Duodenal mucosa (tissue), 2 donors: ENCODE measurements at regions not wholly inside any gene's neighbourhood (a gene's known extent, or its start where the extent isn't known, plus 50 kb on each side); places are given as distances from the start of the nearest gene placed in this dataset.

Experiments used
- H3K27ac ChIP-seq: one replicate; pipeline ENCODE4 v1.7.0; 2013; ENCODE audit warnings: low read depth, low read length
- H3K27me3 ChIP-seq, 2 donors: one replicate each; pipeline ENCODE4 v1.7.0; 2013; ENCODE audit warnings: low read length in 2 of 2, control low read depth in 1 of 2; ENCODE audit not compliant: insufficient read depth in 2 of 2, control insufficient read depth in 1 of 2
- H3K36me3 ChIP-seq, 2 donors: one replicate each; pipeline ENCODE4 v1.7.0; 2013; ENCODE audit warnings: low read length in 2 of 2, control low read depth in 1 of 2; ENCODE audit not compliant: insufficient read depth in 2 of 2, control insufficient read depth in 1 of 2
- H3K4me1 ChIP-seq, 2 donors: one replicate each; pipeline ENCODE4 v1.7.0; 2013; ENCODE audit warnings: low read length in 2 of 2, control low read depth in 1 of 2; ENCODE audit not compliant: insufficient read depth in 2 of 2, control insufficient read depth in 1 of 2
- H3K4me3 ChIP-seq, 2 donors: one replicate each; pipeline ENCODE4 v1.7.0; 2013; ENCODE audit warnings: low read length in 2 of 2, low read depth in 1 of 2
- H3K9ac ChIP-seq, 2 donors: one replicate each; pipeline ENCODE4 v1.7.0; 2013; ENCODE audit warnings: low read length in 2 of 2, low read depth in 1 of 2
- H3K9me3 ChIP-seq, 2 donors: one replicate each; pipeline ENCODE4 v1.7.0; 2013; ENCODE audit warnings: low read length in 2 of 2, control low read depth in 1 of 2; ENCODE audit not compliant: control insufficient read depth in 1 of 2

DNA sequence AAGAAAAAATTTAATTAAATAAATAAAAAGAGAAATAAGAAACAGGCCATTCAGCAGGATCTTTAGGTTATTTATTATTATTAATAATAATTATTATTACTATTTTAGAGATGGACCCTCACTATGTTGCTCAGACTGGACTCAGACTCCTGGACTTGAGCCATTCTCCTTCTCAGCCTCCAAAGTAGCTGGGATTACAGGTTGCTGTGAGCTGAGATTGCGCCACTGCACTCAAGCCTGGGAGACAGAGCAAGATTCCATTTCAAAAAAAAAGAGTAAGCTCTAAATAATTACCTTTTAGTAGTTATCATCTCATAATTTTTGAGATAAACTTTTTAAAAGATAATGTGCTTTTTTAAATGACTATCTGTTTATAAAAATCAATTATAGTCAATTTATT is 1102.8 kb upstream of the GJE1 start:
- no peaks in the 10 kb centered on the region for H3K27me3 ChIP-seq
- H3K9me3 ChIP-seq = no peaks in the 10 kb centered on the region
- no peak overlapping the region for H3K4me3 ChIP-seq
- no peaks in the 10 kb centered on the region for H3K36me3 ChIP-seq
- H3K27ac ChIP-seq = no peak overlapping the region
- H3K9ac ChIP-seq = no peak overlapping the region
- H3K4me1 ChIP-seq = peaks cover 3 to 4% of the 10 kb centered on the region in 2 donors

DNA sequence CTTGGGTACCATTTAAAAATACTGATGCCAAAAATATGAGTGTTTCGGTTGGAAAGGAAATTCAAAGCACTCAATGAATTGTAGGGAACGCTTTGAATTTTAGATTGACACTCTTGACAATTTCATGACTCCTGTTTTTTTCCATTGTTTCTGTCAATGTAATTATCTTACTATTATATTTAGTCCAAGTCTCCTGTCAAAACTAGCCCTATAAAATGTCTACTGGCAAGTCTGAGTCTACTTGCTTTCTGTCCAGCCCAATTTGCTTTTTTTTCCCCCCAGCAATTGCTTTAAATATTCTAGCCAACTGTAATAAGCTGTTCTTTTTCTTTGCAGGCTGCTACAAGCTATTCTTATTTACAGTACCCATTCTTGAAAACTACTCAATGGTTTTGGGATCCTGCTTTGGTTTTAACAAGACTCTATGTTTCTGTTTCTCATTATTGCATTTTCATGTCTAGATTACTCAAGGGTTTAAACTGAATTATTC is 1103.9 kb upstream of the GJE1 start:
- no peak overlapping the region for H3K9ac ChIP-seq
- H3K27ac ChIP-seq = no peak overlapping the region
- no peaks in the 10 kb centered on the region for H3K27me3 ChIP-seq
- no peak overlapping the region for H3K4me3 ChIP-seq
- no peaks in the 10 kb centered on the region for H3K9me3 ChIP-seq
- no peaks in the 10 kb centered on the region for H3K36me3 ChIP-seq
- H3K4me1 ChIP-seq = peaks cover 3 to 4% of the 10 kb centered on the region in 2 donors

- no peak overlapping the region for H3K27ac ChIP-seq
These were observed 1106.2 kb upstream of the GJE1 start for GRCh38 chr6:141026504-141026903.

GRCh38 chr6:141024526-141024925 is 1108.2 kb upstream of the GJE1 start:
- Histone ChIP-seq H3K27me3 (no peaks in the 10 kb centered on the region), H3K4me1 (peaks cover 3 to 4% of the 10 kb centered on the region in 2 donors)

More at GRCh38 chr6:141026504-141026903, 1106.2 kb upstream of the GJE1 start:
- Histone ChIP-seq H3K27me3 (no peaks in the 10 kb centered on the region), H3K4me3 (no peak overlapping the region), H3K9me3 (no peaks in the 10 kb centered on the region), H3K9ac (no peak overlapping the region), H3K36me3 (no peaks in the 10 kb centered on the region), H3K4me1 (peaks cover 3 to 4% of the 10 kb centered on the region in 2 donors)

GRCh38 chr6:141017941-141018340 is 1114.8 kb upstream of the GJE1 start:
- H3K4me3 ChIP-seq = no peak overlapping the region
- no peaks in the 10 kb centered on the region for H3K9me3 ChIP-seq
- H3K27me3 ChIP-seq = no peaks in the 10 kb centered on the region
- no peaks in the 10 kb centered on the region for H3K36me3 ChIP-seq
- H3K27ac ChIP-seq = no peak overlapping the region
- no peak overlapping the region for H3K9ac ChIP-seq
- no peaks in the 10 kb centered on the region for H3K4me1 ChIP-seq

More at GRCh38 chr6:141024526-141024925, 1108.2 kb upstream of the GJE1 start:
- no peak overlapping the region for H3K4me3 ChIP-seq
- H3K9ac ChIP-seq = no peak overlapping the region
- H3K27ac ChIP-seq = no peak overlapping the region
- H3K9me3 ChIP-seq = no peaks in the 10 kb centered on the region
- no peaks in the 10 kb centered on the region for H3K36me3 ChIP-seq

- no peaks in the 10 kb centered on the region for H3K9me3 ChIP-seq
- no peaks in the 10 kb centered on the region for H3K27me3 ChIP-seq
- no peaks in the 10 kb centered on the region for H3K4me1 ChIP-seq
- H3K9ac ChIP-seq = no peak overlapping the region
- H3K27ac ChIP-seq = no peak overlapping the region
- no peak overlapping the region for H3K4me3 ChIP-seq
- H3K36me3 ChIP-seq = no peaks in the 10 kb centered on the region
These were observed 1131.8 kb upstream of the GJE1 start for GRCh38 chr6:141000917-141001316.

- H3K9ac ChIP-seq = no peak overlapping the region
- no peaks in the 10 kb centered on the region for H3K27me3 ChIP-seq
- H3K9me3 ChIP-seq = no peaks in the 10 kb centered on the region
- H3K27ac ChIP-seq = no peak overlapping the region
- no peaks in the 10 kb centered on the region for H3K4me1 ChIP-seq
- no peaks in the 10 kb centered on the region for H3K36me3 ChIP-seq
- no peak overlapping the region for H3K4me3 ChIP-seq
These were observed 1139.2 kb upstream of the GJE1 start for GRCh38 chr6:140993515-140993914.

- H3K9ac ChIP-seq = no peak overlapping the region
- no peaks in the 10 kb centered on the region for H3K4me1 ChIP-seq
- no peaks in the 10 kb centered on the region for H3K27me3 ChIP-seq
- H3K27ac ChIP-seq = no peak overlapping the region
- H3K9me3 ChIP-seq = no peaks in the 10 kb centered on the region
- no peaks in the 10 kb centered on the region for H3K36me3 ChIP-seq
- no peak overlapping the region for H3K4me3 ChIP-seq
These were observed 1140.0 kb upstream of the GJE1 start for GRCh38 chr6:140992678-140993077.

DNA sequence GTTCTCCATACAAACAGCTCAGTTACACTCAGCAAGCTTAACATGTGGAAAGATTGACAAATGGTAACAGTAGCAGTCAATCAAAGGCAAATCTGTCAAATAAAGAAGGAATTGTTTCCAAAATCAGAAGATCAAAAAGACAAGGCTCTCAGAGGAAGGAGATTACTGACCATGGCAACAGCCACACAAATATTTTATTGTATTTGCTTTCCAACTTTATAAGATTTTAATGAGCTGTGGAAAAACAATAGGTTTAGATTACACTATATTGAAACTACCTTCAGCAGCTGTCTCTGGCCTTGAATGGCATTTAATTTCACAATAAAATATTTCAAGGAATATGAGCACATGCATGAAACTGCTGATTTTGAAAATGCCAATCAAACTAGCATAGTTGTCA is 1143.9 kb upstream of the GJE1 start:
- H3K4me1 ChIP-seq = no peaks in the 10 kb centered on the region
- no peaks in the 10 kb centered on the region for H3K36me3 ChIP-seq
- H3K4me3 ChIP-seq = no peak overlapping the region
- H3K27ac ChIP-seq = no peak overlapping the region
- H3K27me3 ChIP-seq = no peaks in the 10 kb centered on the region
- no peaks in the 10 kb centered on the region for H3K9me3 ChIP-seq
- no peak overlapping the region for H3K9ac ChIP-seq

DNA sequence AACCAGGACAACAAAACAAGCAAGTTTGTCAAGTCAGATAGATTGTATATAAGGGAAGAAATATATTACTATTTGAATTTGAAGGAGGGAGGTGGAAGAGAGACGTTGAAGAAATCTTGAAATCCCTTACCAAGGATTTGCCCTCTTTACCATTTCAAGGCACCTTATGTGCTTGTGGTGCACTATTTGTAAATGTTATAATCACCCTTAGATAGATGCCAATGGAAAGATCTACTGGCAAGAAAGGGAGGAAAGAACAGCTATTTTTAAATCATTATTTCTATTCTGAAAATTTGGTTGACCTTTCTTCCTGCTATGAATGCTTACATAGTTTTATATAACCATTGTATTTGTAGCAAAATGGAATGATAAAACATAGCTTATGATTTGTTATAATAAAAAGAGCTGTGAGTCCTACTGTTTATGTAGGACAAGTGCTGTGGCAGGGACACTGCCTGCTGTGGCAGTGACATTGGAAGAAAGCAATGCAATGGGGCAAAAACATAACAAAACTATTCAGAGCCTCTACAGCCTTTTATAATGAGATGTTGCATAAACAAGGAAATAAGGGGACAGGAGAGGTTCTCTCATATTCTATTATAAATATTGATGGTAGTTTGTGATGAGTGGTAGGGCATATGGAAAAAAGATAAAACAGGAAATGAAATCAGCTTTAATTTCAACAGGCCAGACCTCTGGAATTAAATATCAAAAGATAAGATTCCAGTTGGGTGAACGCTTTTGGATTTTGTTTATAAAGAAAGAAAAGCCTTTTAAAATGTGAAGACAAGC is 1145.2 kb upstream of the GJE1 start:
- Histone ChIP-seq H3K36me3 (no peaks in the 10 kb centered on the region), H3K9ac (no peak overlapping the region), H3K4me1 (no peaks in the 10 kb centered on the region), H3K27ac (no peak overlapping the region), H3K9me3 (no peaks in the 10 kb centered on the region), H3K4me3 (no peak overlapping the region), H3K27me3 (no peaks in the 10 kb centered on the region)
